Activated CD4-positive, CD25-positive, alpha-beta regulatory T cell treated with anti-CD3 and anti-CD28 coated beads, Interleukin-2, amount 50 U/mL, for 16 hours (primary cell): ENCODE measurements at regions not wholly inside any gene's neighbourhood (a gene's known extent, or its start where the extent isn't known, plus 50 kb on each side); places are given as distances from the start of the nearest gene placed in this dataset.

Experiments used
- DNase-seq: peaks from one replicate; pipeline ENCODE4 v3.0.0-alpha.2; 2020; ENCODE audit warnings: low read depth, low spot score

DNA sequence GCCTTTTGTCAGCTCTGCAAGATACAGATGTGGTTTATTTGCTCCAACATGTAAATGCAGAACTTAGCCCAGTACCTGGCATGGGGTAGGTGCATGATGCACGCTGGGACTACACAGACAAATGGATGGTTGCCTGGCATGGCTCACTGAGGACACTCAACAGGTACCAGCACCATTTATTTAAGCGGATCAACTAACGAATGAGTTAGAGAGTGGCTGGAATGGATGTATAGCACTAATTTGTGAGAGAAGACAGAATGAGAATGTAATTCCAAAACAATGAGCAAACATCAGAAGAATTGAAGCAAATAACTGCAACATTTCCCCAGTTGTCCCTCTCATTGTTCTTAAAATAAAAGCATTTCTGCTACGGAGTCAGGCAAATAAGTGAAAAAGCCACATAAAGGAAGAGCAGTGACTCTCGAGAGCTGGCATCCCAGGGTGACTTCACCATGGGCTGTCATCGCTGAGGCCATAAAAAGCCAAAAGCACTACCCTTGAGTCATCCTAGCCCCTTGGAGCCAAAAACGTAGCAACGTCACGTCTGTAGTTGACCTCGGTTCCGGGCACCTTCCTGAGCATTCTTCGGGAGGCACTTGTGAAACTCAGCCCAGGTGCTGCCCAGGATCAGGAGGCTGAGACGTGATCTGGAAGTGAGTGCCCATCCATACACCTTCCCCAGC is 290.3 kb downstream of the NSG2 start:
- DNase-seq, result no peak

DNA sequence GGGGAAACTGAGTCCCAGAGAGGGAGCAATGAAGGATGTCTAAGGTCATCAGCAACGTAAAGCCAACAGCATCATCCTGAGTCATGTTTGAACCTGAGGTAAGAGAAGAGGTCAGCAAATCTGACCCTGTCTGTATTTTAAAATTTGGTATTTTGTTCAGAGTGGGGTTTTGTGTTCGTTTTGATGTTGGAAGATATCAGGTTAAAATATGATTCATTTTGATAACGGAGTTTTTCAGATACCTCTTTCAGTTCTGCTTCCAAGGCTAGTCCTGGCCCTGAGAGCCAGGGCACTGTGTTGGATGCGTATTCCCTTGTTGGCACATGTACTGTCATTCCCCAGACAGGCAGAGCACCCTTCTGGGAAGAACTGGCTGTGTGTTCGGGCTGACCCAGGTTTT is 291.0 kb downstream of the NSG2 start:
- no peak for DNase-seq

DNA sequence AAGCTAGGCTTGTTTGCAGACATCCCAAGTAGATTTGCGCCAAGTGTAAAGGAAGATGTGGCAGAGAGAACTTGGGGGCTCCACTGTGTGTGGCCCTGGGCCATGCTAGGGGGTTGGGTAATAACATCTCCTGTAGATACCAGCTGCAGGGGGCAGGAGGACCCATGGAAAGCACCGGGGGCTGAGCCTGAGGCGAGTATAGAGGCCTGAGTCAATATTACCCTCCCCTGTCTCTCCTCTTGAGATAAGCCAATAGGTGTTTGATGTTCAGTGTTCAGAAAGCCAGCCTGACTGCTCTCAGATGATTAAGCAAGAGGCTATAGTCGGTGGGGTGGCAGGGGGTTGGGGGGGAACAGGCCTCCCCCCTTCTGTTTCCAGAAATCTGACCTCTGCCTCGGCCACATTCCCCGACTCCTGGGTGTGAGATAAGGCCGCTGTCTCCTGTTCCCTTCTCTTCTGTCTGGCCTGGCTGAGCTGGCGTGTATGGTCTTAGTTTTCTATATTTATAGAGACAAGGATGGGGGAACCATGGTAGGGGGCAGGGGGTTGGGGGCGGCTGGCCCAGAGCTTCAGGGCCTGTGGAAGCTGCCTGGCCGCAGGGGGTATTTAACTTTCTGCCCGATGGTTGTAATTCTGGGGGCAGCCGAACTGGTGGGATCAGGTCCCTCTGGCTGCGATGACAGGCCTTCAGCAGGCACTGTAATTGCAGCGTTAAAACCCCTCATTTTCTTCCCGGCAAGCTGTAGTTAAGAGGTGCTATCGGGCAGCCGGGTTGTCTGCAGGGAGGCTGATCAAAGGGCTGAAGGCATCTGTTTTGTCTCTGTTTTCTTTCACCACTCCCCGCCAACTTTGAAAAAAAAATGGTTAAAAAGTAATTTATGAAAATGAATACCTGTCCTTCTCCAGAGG is 292.0 kb downstream of the NSG2 start:
- no peak for DNase-seq

DNA sequence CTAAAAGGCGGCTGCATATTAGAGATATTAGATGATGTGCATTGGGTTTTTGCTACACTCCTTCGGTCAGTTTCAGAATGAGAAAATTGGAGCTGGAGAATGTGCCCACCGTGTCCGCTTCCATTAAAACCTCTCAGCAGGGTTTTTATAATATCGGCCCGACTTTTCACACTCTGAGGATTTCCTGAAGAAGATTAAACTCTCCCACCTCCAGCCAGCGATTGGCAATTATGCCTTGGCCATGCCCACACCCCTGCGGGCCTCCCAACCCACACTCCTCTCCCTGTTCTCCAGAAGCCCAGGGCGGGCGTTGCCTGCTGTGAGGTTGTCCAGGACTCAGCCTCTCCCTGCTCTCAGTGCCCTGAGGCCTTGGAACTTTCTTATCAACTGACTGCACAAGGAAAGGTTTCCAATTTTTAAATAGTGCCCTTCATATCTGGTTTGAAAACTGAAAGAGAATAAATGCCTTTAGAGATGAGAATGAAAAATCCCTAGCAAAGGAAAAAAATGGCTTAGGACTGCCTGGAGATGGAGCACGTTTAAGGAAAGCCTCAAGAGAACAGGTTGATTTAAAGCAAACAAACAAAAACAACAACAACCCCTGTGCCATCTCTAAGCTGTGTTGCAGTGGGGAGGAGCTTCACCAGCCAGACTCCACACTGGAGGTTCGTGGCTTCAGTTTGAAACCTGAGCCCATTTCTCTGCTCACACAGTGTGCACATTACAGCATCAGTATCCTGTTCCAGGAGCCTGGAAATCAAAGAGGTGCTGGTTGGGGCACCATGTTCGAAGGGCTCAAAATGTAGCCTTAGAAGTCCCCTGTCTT is 292.9 kb downstream of the NSG2 start:
- DNase-seq, result no peak

DNA sequence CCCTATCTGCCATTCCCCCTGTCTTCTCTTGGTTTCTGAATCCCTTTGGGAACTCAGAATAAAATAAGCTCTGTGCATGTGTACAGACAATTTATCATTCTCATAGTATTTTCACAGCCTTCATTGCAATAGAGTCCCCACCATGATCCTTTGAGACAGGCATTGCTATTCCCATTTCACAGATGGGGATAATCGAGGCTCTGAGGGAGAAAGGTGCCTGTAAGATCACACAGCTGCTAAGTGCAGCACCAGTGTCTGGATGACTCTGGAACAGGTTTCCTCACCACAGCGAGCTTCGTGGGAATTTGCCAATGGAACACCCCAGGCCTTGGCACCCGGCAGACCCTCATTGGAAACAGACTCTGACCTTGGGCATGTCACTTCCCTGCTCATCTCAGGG is 293.6 kb downstream of the NSG2 start:
- DNase-seq, result no peak

DNA sequence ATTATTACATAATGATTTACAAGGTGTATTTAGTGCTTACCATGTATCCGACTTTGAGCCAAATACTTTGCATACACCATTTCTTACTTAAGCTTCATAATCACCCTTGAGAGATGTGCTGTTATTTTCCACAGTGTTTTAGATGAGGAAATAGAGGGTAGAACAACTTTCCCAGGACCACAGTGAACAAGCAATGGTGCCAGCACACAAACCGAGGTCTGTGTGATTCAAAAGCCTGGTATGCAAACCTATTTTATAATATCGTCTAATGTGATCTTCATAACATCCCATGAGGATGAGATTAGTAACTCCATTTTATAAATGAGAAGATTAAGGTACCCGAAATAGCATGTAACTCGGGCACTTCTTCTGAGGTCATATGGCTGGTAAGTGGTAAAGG is 294.7 kb downstream of the NSG2 start:
- DNase-seq, result no peak

DNA sequence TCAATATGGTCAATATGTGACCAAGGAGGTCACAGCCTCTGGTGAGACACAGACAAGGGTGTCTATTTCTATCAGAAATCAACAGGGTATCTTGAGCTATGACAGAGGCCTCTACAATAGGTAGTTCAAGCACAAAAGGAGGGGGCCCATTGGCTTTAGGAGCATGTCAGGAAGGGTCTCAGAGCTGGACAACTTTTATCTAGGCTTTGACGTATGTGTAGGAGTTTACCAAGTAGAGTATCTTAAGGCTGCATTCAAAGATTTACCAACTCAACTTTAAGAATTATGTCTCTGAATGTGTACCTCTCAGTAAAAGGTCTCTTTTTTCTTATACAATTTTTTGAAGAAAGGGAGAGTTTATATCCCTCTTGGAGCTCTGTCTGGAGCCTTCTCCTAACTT is 297.2 kb downstream of the NSG2 start:
- no peak for DNase-seq

DNA sequence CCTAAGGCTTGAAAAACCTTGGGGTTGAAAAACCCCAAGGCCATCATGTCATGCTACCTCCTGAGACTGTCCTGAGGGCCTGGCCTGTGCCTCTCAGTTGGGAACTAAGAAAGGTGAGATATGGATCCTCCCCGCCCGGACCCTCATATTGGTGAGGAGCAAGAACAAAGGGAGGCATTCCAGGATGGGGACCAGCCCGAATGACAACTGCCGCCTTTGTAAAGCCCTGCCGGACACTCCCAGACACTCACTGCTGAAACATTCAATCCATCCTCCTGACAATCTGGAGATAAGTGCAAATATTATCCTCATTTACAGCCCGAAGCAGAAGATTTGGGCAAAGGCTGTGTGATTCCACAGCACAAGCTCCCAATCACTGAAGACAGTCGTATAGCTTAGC is 298.3 kb downstream of the NSG2 start:
- DNase-seq, result no peak

DNA sequence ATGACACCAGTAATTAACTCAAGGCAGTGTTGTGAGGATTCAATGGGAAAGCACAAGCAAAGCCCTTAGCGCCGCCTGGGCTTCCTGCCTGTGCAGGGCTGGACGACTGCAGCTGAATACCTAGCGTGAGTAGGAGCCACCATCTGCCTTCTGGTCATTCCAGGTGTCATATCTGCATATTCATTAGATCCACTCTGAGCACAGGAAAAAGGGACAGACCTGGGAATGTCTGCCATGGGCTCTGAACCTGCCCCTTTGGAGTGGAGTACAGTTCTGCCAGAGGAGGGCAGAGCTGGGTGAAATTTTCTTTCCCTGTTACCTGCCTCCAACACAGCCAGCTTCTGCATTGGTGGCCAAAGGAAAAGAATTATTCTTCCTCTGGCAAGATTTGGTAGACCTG is 298.8 kb downstream of the NSG2 start:
- no peak for DNase-seq

DNA sequence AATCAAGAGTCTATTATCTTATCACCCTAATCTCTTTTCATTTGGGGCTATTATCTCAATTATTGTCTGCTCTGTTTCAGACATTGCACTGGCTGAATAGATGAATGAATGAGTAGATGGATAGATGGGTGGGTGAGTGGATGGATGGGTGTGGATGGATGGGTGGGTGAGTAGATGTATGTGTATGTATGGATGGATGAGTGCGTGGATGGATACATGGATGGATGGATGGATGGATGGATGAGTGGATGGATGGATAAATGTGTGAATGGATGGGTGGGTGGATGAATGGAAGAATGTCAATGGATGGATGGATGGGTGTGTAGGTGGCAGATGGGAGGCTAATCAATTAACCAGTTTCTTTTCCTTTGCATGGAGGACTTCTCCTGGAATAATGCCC is 301.7 kb downstream of the NSG2 start:
- no peak for DNase-seq

DNA sequence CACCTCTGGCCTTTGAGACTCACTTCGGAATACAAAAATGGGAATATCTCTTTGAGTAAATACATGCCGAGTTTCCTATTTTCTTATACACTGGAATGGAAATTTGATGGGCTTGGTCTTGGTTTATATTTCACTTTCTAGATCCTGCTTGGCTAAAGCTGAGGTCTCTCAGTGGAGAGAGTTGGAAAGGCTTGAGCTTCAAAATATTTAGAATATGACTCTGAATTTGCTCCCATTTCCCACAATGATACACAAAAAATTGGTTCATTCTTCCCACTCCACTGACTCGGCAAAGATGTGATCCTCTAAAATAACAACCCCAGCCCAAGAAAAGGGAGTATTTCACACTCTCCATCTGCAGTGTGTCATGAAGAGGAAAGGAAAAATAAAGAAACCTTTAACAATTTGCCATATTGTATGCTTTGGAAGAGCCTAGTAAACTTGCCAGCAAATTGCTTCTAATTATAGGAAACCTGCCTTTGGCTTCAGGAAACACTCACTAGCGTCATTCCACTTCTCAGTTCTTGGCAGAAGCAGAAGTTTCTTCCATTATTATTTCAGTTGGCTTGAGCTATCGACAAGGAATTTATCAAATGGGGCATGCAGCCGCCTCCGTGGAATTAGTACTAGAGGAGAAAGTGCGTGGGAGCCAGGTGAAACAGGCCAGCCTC is 302.9 kb downstream of the NSG2 start:
- no peak for DNase-seq

DNA sequence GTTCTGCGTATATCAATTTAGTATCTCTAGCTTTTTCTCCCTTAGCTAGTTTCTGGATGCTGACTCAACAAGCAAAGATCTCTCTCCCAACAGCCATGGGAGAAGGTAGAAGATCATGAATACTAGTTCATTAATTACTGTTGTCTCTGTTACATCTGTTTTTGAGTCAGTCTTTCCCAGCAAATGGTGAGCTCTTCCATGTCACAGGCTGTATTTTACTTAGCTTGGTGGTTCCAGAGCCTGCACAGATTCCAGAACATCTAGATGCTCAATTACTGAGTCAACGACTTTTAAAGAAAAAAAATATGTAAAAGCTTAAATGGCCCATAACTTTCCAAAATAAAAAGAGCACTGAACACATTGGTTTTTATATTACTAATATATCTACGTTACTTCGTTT is 307.2 kb downstream of the NSG2 start:
- DNase-seq, result no peak

DNA sequence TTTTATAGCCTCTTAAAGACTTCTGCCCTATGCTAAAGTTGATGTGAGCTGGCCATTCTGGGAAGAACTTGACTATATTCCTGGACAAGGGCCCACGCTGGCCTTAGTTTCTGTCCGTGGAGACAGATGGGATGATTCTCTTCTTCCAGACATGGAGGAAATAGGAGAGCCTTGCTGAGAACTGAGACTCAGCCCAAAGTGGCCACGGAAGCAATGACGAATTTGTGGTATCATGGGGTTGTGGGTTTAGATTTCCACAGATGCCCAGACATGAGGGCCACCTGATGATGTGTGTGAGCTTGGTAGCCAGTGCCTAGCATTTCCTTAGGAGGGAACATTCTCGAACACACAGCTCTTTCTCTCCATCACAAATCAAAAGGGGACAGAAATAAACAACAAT is 309.1 kb downstream of the NSG2 start:
- no peak for DNase-seq

DNA sequence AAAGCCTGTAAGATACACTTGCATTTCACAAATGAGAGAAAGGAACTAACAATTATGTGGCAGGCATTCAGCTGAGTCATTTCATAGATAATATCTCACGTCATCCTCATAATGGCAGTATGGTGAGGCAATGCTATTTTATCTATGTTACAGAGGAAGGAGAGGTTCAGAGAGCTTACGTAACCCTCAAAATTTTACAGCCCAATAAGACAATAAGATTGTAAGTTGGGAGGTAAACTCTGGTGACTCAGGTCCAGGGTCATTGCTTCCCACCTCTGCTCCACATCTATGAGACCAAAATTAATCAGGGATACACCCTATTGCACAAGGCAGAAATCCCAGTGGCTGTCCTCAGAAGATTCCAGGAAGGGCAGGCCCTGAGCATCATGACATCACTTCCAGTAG is 309.7 kb downstream of the NSG2 start:
- DNase-seq, result no peak

DNA sequence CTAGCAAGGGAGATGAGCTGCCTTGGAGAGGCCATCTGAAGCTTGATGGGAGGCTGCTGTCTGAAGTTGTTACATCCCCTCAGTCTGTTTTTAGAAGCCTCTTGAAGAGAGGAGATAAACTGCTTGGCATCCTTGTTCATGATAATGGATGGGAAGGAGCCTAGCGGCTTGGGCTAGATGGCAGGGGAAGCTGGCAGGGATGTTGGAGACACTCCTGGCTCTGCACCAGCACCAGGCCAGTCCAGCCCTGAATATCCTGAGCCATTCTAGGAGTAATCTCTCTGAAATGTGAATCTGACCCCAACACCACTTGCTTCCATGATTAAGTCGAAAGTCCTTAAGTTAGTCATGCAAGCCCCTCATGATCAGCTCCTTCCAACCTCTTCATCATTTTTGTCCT is 310.5 kb downstream of the NSG2 start:
- no peak for DNase-seq

DNA sequence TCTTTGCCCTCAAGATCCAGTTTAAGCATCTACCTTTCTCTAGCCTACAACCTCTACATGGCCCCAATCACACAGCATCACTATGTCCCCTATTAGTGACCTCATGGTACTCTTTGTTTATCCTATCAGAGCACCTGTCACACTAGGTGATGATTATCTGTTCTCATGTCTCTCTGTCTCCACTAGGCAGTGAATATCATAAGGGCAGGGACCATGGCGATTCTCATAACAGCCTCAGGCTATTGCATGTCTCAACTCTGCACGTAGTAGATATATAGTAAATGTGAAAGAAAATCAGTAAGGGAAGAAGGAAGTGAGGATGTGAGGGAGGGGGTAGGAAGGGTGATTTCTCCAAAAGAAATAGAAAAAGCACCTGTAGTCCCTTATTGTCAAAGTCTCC is 311.0 kb downstream of the NSG2 start:
- no peak for DNase-seq

DNA sequence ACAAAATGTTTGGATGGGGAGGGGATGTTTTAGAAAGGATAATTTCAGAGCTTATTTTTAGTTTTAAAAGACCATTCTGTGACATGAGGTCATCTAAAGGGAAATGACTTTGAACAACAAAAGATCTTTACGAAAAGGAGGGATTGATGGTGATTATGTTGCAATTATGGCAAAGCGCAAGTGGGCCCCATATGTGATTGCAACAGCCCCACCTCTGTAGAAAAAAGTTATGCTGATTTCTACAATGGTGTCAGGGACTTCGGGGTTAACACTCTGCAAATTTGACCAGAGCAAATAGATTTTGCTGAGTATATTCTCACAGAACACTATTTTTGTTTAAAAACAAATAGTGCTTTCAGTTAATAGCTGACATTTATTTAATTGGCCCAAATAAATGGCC is 312.8 kb downstream of the NSG2 start:
- no peak for DNase-seq

DNA sequence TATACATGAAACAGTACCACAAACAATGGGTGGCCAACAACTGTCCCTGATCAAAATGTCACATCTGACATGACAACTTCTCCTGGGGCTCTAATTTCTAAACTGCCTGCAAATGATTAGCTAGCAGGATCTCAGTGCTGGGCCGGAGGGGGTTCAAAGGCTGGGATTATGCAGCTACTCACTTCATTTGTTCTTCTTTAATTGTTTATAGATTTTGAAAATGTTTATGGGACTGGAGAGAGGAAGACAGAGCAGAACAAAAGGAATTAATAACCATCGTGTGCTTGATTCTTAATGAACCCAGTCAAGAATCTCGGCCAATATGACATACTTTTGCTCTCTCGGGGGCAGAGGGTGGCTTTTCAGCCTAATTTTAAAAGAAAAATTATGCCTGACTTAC is 313.6 kb downstream of the NSG2 start:
- no peak for DNase-seq

DNA sequence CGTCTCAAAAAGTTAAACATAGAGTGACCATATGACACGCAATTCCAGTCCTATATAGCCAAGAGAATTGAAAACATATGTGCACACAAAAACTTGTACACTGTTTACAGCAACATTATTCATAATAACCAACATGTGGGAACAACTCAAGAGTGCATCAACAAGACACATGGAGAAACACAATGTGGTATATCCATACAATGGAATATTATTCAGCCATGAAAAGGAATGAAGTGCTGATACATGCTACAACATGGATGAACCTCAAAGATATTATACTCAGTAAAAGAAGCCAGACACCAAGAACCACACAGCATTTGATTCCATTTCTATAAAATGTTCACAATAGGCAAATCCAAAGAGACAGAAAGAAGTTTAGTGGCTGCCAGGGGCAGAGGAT is 317.0 kb downstream of the NSG2 start:
- DNase-seq, result no peak

DNA sequence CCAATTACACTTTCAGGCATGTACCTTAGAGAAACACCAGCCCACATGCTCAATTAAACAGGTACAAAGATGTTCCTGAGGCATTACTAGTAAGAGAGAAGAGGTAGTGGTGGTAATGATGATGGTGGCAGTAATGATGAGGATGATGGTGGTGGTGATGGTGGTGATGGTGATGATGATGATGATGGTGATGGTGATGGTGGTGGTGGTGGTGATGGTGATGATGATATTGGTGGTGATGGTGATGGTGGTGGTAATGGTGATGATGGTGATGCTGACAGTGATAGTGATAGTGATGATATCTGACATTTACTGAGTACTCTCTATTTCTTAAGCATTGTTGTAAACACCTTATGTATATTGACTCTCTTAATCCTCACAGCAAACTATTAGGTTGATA is 318.4 kb downstream of the NSG2 start:
- DNase-seq, result no peak

DNA sequence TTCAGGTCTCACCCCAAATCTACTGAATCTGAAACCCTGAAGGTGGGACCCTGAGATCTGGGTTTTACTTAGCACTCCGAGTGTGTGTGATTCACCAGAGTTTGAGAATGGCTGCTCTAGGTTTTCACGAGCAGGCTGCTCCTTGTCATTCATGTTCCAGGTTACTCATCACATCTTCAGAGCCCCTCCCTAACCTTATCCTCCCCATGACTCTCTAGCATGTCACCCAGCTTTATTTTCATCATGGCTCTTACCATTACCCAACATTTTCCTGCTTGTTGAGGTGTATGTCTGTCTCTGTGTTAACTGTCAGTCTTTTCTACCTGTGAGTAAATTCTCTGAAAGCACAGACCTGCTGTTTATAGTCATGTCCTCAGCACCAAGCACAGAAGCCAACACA is 319.2 kb downstream of the NSG2 start:
- no peak for DNase-seq

DNA sequence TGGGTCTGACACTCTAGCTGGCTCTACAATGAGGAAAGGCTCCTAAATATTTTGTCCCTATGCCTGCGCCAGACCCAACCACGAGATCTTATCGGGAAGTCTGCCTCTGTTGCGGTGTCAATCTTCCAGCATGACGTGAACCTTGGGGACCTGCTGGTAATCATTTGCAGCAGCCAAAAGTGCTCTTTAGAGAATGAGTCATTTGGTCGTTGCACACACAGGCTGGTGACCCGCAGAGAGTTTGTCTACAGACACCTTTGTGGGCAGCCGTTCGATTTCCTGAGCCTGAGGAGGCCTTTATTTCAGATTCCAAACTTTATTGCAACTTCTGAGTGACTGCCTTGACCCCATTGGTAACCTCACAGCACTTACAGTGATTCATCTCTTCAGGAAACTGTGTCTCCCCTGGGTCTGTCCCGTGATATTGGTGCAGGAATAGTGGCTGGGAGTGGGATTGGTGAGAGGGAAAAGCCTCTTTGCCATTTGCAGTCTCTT is 326.1 kb downstream of the NSG2 start:
- no peak for DNase-seq
